Muscle of leg (tissue), 3 donors: ENCODE measurements at regions not wholly inside any gene's neighbourhood (a gene's known extent, or its start where the extent isn't known, plus 50 kb on each side); places are given as distances from the start of the nearest gene placed in this dataset.

Experiments used
- DNase-seq: peaks from one replicate; pipeline ENCODE4 v3.0.0; 2013
- H3K27ac ChIP-seq: one replicate; pipeline ENCODE4 v1.5.1; 2013; ENCODE audit warnings: mild to moderate bottlenecking, low read length, control low read depth
- H3K27me3 ChIP-seq: one replicate; pipeline ENCODE4 v1.6.1; 2013; ENCODE audit warnings: low read length; ENCODE audit not compliant: control insufficient read depth, insufficient read depth
- H3K36me3 ChIP-seq: one replicate; pipeline ENCODE4 v1.6.1; 2013; ENCODE audit warnings: low read length; ENCODE audit not compliant: control insufficient read depth, insufficient read depth
- H3K4me1 ChIP-seq: one replicate; pipeline ENCODE4 v1.6.1; 2013; ENCODE audit warnings: low read length; ENCODE audit not compliant: control insufficient read depth, insufficient read depth
- H3K4me3 ChIP-seq: one replicate; pipeline ENCODE4 v1.5.1; 2013; ENCODE audit warnings: low read length, control low read depth
- H3K9me3 ChIP-seq: replicated peaks from 2 replicates; pipeline ENCODE4 v1.6.1; 2013; ENCODE audit warnings: low read depth, low read length; ENCODE audit not compliant: control insufficient read depth
- WGBS: methylation state at CpG from one replicate; pipeline ENCODE4 v1.1.5; 2013; ENCODE audit warnings: missing lambda C conversion rate; ENCODE audit not compliant: insufficient coverage; 5-methylcytosine and 5-hydroxymethylcytosine counted together

DNA sequence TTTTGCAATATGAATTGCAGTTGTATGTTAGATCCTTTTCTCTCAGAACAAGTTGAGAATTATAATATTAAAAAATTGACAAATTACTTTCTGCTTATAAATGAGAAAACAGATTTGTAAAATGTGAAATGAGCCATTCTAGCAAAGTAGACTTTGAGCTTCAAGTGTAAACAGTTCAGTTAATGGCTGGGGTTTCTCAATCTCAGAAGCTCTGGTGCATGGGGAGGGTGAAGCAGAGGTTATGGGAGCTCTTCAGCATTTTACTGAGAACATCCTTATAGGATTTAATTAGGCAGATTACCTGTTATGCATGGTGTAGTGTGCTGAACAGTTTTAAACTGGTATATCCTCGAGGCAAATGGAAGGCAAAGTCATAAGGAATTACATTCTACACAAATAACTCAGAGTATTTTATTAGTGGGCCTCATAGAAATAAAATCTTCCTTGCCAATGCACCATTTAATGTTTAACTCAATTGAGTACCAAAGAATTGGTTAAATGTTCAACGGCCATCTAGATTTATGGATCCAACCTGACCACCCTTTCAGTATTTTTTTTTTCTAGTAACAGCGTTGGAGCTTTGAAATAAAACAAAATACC lies 1143.6 kb upstream of the ADGRL2 start:
- 40% methylated on average over 1 of the region's 3 CpGs for WGBS
- no peak overlapping the region for H3K27ac ChIP-seq
- H3K36me3 ChIP-seq: no peaks in the 10 kb centered on the region
- no peaks in the 10 kb centered on the region for H3K9me3 ChIP-seq
- H3K4me1 ChIP-seq: no peaks in the 10 kb centered on the region
- no peak for DNase-seq
- H3K4me3 ChIP-seq: no peak overlapping the region
- H3K27me3 ChIP-seq: no peaks in the 10 kb centered on the region

GRCh38 chr1:80656641-80657040 lies 1144.1 kb upstream of the ADGRL2 start:
- no peak overlapping the region for H3K27ac ChIP-seq
- WGBS: no CpG with 5 or more reads among the region's 3 CpGs

GRCh38 chr1:80656014-80656636 lies 1144.6 kb upstream of the ADGRL2 start:
- 40% methylated on average over 1 of the region's 1 CpG for WGBS
- H3K27me3 ChIP-seq: no peaks in the 10 kb centered on the region
- H3K4me3 ChIP-seq: no peak overlapping the region
- H3K9me3 ChIP-seq: no peaks in the 10 kb centered on the region
- no peaks in the 10 kb centered on the region for H3K4me1 ChIP-seq
- no peaks in the 10 kb centered on the region for H3K36me3 ChIP-seq
- H3K27ac ChIP-seq: no peak overlapping the region
- DNase-seq: no peak

More at GRCh38 chr1:80656641-80657040, 1144.1 kb upstream of the ADGRL2 start:
- Histone ChIP-seq H3K27me3 (no peaks in the 10 kb centered on the region), H3K9me3 (no peaks in the 10 kb centered on the region), H3K4me1 (no peaks in the 10 kb centered on the region), H3K4me3 (no peak overlapping the region), H3K36me3 (no peaks in the 10 kb centered on the region)
- DNase-seq: no peak

DNA sequence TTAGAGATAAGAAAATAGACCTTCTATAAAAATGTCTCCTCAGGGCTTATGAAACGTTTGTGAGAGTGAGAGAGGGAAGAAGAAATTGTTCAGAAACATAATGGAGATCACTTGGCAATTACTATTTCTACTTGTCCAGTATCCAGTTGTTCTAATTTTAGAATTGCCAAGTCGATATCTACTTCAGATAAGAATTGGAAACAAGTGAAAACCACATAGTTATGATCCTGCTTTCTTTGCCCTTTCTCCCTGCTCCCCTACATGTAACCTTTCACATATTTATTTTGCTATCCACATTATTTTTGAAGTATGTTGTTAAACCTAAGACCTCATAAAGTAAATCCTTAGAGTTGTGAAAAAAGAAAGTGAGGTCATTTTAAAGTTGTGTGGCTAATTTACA lies 1154.7 kb upstream of the ADGRL2 start:
- Histone ChIP-seq H3K4me3 (no peak overlapping the region), H3K36me3 (no peaks in the 10 kb centered on the region), H3K4me1 (no peaks in the 10 kb centered on the region), H3K27ac (no peak overlapping the region), H3K27me3 (no peaks in the 10 kb centered on the region), H3K9me3 (no peaks in the 10 kb centered on the region)
- WGBS: no CpG with 5 or more reads among the region's 2 CpGs
- DNase-seq: no peak

DNA sequence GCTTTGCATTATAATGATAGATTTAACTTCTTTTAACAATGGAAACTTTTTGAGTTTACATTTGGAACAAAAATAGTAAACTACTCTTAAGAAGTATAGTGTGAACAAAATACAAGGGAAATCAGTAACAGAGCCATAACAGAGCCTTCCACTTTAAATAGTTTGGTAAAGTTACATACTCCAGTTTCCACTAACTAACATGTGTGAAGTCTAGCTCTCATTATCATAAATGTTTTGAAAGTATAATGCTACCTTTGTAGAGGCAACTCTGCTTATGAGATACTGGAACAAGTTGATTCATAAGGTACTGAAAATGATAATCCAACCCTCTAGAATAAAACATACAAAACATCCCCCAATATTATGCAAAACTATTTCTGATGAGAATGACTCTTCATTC lies 1155.1 kb upstream of the ADGRL2 start:
- Histone ChIP-seq H3K27ac (no peak overlapping the region), H3K9me3 (no peaks in the 10 kb centered on the region), H3K4me3 (no peak overlapping the region), H3K4me1 (no peaks in the 10 kb centered on the region), H3K27me3 (no peaks in the 10 kb centered on the region), H3K36me3 (no peaks in the 10 kb centered on the region)
- no peak for DNase-seq

DNA sequence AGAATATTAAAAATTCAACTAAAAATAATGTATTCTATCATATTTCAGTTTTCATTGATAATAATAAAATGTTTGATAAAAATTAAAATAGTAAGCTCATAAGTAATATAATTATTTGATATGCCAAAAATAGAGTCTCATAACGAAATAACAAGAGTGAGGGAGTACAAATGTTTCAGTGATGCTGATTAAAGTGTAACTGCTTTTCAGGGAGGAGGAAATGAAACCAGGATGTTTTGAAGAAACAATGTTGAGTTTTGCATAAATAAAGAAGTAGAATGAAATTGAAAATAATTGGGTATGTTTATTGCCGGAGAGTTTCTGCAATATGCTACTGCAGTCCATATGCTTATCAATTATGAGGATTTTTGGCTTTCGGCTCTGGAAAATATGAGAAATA lies 1159.8 kb upstream of the ADGRL2 start:
- no CpG with 5 or more reads among the region's 3 CpGs for WGBS
- Histone ChIP-seq H3K4me3 (no peak overlapping the region), H3K36me3 (no peaks in the 10 kb centered on the region), H3K27me3 (no peaks in the 10 kb centered on the region), H3K9me3 (no peaks in the 10 kb centered on the region), H3K4me1 (no peaks in the 10 kb centered on the region), H3K27ac (no peak overlapping the region)
- DNase-seq: no peak

DNA sequence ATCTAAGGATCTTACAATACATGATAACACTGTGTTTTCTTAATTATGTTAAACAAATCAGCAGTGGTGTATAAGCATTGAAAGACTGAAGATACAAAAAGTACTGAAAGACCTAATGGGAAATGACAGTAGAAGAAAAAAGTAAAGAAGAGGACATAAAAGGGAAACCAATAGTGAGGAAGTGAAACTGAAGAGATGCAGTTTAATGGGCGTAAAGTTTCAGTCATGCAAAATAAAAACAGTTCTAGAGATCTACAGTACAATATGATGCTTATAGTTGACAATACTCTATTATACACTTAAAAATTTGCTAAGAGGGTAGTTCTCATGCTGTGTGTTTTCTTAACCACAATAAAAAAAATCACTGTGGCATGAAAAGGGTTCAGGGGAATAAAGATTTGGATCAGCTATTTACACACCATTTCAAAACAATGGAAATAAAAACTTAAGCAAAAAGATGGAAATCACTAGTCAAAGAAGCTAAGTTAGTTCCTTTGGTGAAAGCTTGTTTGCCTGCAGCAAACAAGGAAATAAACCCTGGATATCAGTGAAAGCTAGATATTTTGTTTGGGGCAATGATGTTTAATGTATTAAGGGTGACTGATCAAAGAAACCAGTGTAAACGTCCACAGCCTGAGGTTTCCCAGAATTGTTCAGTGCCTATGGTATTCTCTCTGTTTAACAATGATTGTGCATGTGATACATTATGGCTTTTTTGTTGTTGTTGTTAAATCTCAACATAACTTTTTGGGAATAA lies 1160.8 kb upstream of the ADGRL2 start:
- WGBS: 0% methylated on average over 1 of the region's 2 CpGs
- Histone ChIP-seq H3K4me1 (no peaks in the 10 kb centered on the region), H3K36me3 (no peaks in the 10 kb centered on the region), H3K4me3 (no peak overlapping the region), H3K27ac (no peak overlapping the region), H3K9me3 (no peaks in the 10 kb centered on the region), H3K27me3 (no peaks in the 10 kb centered on the region)
- DNase-seq: no peak

GRCh38 chr1:80633947-80634706 lies 1166.6 kb upstream of the ADGRL2 start:
- Histone ChIP-seq H3K27ac (no peak overlapping the region), H3K9me3 (no peaks in the 10 kb centered on the region), H3K4me3 (no peak overlapping the region), H3K4me1 (no peaks in the 10 kb centered on the region), H3K27me3 (no peaks in the 10 kb centered on the region), H3K36me3 (no peaks in the 10 kb centered on the region)
- DNase-seq: no peak
- 72% methylated on average over 5 of the region's 10 CpGs for WGBS

- Histone ChIP-seq H3K27ac (no peak overlapping the region), H3K4me3 (no peak overlapping the region), H3K4me1 (no peaks in the 10 kb centered on the region), H3K9me3 (no peaks in the 10 kb centered on the region), H3K36me3 (no peaks in the 10 kb centered on the region), H3K27me3 (no peaks in the 10 kb centered on the region)
- DNase-seq: no peak
- WGBS: 90% methylated on average over 9 of the region's 10 CpGs
Observed at GRCh38 chr1:80632284-80632683, 1168.5 kb upstream of the ADGRL2 start.

DNA sequence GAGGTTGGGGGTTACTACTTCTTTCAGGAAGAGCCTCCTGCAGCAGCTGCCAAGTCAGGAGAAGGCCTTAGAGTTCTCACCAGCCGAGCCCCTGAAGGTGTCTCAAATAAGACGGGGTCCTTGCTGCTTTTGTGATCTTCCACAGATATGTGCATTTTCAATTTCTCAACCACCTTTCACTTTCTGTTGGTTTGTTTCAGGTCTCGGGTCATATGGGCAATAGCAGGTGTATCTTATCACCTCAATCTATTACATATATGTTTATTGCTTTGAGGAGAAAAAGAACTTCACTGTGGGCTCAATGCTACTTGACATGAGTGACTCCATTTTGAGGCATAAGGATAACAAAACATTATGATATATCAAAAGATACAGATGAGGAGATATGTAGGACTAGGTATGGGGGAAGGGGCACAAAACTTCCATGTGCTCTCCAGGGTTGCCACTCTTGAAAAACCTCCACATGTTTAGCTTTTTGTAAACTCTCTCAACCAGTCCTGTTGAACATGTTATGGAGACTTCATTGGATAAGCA lies 1171.4 kb upstream of the ADGRL2 start:
- H3K4me3 ChIP-seq: no peak overlapping the region
- no peaks in the 10 kb centered on the region for H3K4me1 ChIP-seq
- no peaks in the 10 kb centered on the region for H3K27me3 ChIP-seq
- no peaks in the 10 kb centered on the region for H3K9me3 ChIP-seq
- H3K36me3 ChIP-seq: no peaks in the 10 kb centered on the region
- no CpG with 5 or more reads among the region's 3 CpGs for WGBS
- no peak overlapping the region for H3K27ac ChIP-seq
- no peak for DNase-seq
